Mesendoderm (in vitro differentiated cells): ENCODE measurements at regions not wholly inside any gene's neighbourhood (a gene's known extent, or its start where the extent isn't known, plus 50 kb on each side); places are given as distances from the start of the nearest gene placed in this dataset.

ENCODE experiments used
- DNase-seq: peaks from one replicate; pipeline ENCODE4 v3.0.0; 2013
- H2AK5ac ChIP-seq: 2 replicates; pipeline ENCODE4 v1.6.1; 2013; ENCODE audit warnings: low read length, inconsistent platforms
- H2BK120ac ChIP-seq: 2 replicates; pipeline ENCODE4 v1.6.1; 2013; ENCODE audit warnings: low read depth, mild to moderate bottlenecking, low read length, moderate library complexity, mixed read lengths
- H2BK15ac ChIP-seq: replicated peaks from 2 replicates; pipeline ENCODE4 v1.6.1; 2013; ENCODE audit warnings: low read depth, mild to moderate bottlenecking, moderate library complexity
- H2BK5ac ChIP-seq: 2 replicates; pipeline ENCODE4 v1.6.1; 2013; ENCODE audit warnings: low read length, inconsistent platforms
- H3K18ac ChIP-seq: 2 replicates; pipeline ENCODE4 v1.6.1; 2013; ENCODE audit warnings: mild to moderate bottlenecking, low read length, mixed read lengths
- H3K23ac ChIP-seq: one replicate; pipeline ENCODE4 v1.6.1; 2013; ENCODE audit warnings: low read length
- H3K27ac ChIP-seq: 2 replicates; pipeline ENCODE4 v1.5.1; 2013; ENCODE audit warnings: low read depth, mild to moderate bottlenecking, inconsistent platforms, low read length, moderate library complexity
- H3K27me3 ChIP-seq: 2 replicates; pipeline ENCODE4 v1.6.1; 2013; ENCODE audit warnings: low read length, control low read depth, mild to moderate bottlenecking, inconsistent platforms; ENCODE audit not compliant: insufficient read depth, poor library complexity
- H3K36me3 ChIP-seq: 2 replicates; pipeline ENCODE4 v1.6.1; 2013; ENCODE audit warnings: low read length, inconsistent platforms; ENCODE audit not compliant: control insufficient read depth, insufficient read depth
- H3K4ac ChIP-seq: one replicate; pipeline ENCODE4 v1.6.1; 2013; ENCODE audit warnings: low read depth, mild to moderate bottlenecking, low read length, moderate library complexity
- H3K4me1 ChIP-seq: 2 replicates; pipeline ENCODE4 v1.6.1; 2013; ENCODE audit warnings: low read depth, low read length, inconsistent platforms; ENCODE audit not compliant: control insufficient read depth
- H3K4me2 ChIP-seq: 2 replicates; pipeline ENCODE4 v1.6.1; 2013; ENCODE audit warnings: low read length
- H3K4me3 ChIP-seq: 2 replicates; pipeline ENCODE4 v1.5.1; 2013; ENCODE audit warnings: mild to moderate bottlenecking, low read length
- H3K56ac ChIP-seq: one replicate; pipeline ENCODE4 v1.6.1; 2013; ENCODE audit warnings: low read length
- H3K79me1 ChIP-seq: 2 replicates; pipeline ENCODE4 v1.6.1; 2013; ENCODE audit warnings: low read length, inconsistent platforms
- H3K79me2 ChIP-seq: 2 replicates; pipeline ENCODE4 v1.6.1; 2013; ENCODE audit warnings: mild to moderate bottlenecking, low read length; ENCODE audit not compliant: control insufficient read depth, insufficient read depth
- H3K9ac ChIP-seq: 2 replicates; pipeline ENCODE4 v1.6.1; 2013; ENCODE audit warnings: low read length, inconsistent platforms
- H4K5ac ChIP-seq: one replicate; pipeline ENCODE4 v1.6.1; 2013; ENCODE audit warnings: low read length
- H4K8ac ChIP-seq: one replicate; pipeline ENCODE4 v1.6.1; 2013; ENCODE audit warnings: low read depth, mild to moderate bottlenecking, control low read depth, low read length, moderate library complexity
- WGBS: extraction: QIAGEN DNeasy Blood & Tissue Kit; methylation state at CpG from one replicate; pipeline ENCODE4 v1.1.7; 2013; ENCODE audit warnings: low lambda C conversion rate, missing lambda C conversion rate; ENCODE audit not compliant: insufficient coverage; ENCODE audit errors: extremely low coverage; 5-methylcytosine and 5-hydroxymethylcytosine counted together

DNA sequence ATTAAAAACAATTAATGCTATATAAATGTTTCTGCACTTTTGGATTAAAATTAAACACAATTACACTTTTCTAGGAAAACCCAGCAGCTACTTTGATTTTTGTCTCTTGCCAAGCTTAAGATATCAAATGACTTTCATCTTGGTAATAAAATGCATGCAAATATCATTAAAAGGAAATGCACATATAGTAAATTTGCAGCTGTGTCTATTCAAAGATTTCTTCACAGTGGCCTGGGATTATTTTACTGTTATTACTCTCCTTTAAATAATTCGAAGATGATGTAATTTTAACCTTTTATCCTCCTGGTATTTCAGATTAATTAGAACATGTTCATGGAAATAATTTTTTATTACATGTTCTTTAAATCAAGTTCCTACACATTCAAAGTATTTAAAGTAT, 529.5 kb upstream of the RGMB start:
- H3K4ac ChIP-seq = no peak overlapping the region
- H3K27me3 ChIP-seq = no peaks in the 10 kb centered on the region
- H3K4me1 ChIP-seq = no peaks in the 10 kb centered on the region
- H3K4me3 ChIP-seq = no peak overlapping the region
- DNase-seq = no peak
- no peak overlapping the region for H4K8ac ChIP-seq
- no peaks in the 10 kb centered on the region for H3K36me3 ChIP-seq
- no peak overlapping the region for H2BK5ac ChIP-seq
- H3K23ac ChIP-seq = no peak overlapping the region
- no peak overlapping the region for H3K56ac ChIP-seq
- H2BK15ac ChIP-seq = no peak overlapping the region
- H3K27ac ChIP-seq = no peak overlapping the region
- H3K4me2 ChIP-seq = no peak overlapping the region
- no peak overlapping the region for H3K9ac ChIP-seq
- no CpG with 5 or more reads among the region's 1 CpG for WGBS
- H2BK120ac ChIP-seq = no peak overlapping the region
- no peaks in the 10 kb centered on the region for H3K79me2 ChIP-seq
- H3K18ac ChIP-seq = no peak overlapping the region
- H3K79me1 ChIP-seq = no peaks in the 10 kb centered on the region
- no peak overlapping the region for H2AK5ac ChIP-seq
- no peak overlapping the region for H4K5ac ChIP-seq

DNA sequence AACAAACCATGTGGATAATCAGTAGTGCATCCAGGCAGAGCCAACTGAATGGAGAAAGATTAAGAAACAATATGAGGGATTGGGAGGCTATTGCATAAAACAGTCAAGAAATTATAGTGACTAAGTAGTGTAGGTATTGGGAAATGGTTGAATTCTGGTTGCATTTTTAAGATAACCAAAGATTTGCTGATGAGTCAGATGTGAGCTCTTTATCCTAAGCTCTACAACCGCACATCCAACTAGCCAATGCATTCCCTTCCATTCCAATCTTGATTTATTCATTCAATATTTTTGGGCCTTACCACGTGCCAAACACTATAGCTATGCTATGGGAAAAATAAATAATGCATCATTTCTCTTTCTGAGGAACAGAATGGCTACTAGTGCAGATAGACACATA, 524.5 kb upstream of the RGMB start:
- H3K56ac ChIP-seq = no peak overlapping the region
- no peaks in the 10 kb centered on the region for H3K4me1 ChIP-seq
- H3K23ac ChIP-seq = no peak overlapping the region
- no peak overlapping the region for H2AK5ac ChIP-seq
- no peak overlapping the region for H3K4ac ChIP-seq
- H3K27me3 ChIP-seq = no peaks in the 10 kb centered on the region
- H3K9ac ChIP-seq = no peak overlapping the region
- no peak overlapping the region for H2BK15ac ChIP-seq
- H3K36me3 ChIP-seq = no peaks in the 10 kb centered on the region
- no peak overlapping the region for H2BK120ac ChIP-seq
- no peak for DNase-seq
- no peak overlapping the region for H3K18ac ChIP-seq
- H3K27ac ChIP-seq = no peak overlapping the region
- no peak overlapping the region for H3K4me3 ChIP-seq
- no peak overlapping the region for H2BK5ac ChIP-seq
- H3K79me2 ChIP-seq = no peaks in the 10 kb centered on the region
- WGBS = no CpG with 5 or more reads among the region's 2 CpGs
- no peaks in the 10 kb centered on the region for H3K79me1 ChIP-seq
- H4K8ac ChIP-seq = no peak overlapping the region
- no peak overlapping the region for H4K5ac ChIP-seq
- H3K4me2 ChIP-seq = no peak overlapping the region

DNA sequence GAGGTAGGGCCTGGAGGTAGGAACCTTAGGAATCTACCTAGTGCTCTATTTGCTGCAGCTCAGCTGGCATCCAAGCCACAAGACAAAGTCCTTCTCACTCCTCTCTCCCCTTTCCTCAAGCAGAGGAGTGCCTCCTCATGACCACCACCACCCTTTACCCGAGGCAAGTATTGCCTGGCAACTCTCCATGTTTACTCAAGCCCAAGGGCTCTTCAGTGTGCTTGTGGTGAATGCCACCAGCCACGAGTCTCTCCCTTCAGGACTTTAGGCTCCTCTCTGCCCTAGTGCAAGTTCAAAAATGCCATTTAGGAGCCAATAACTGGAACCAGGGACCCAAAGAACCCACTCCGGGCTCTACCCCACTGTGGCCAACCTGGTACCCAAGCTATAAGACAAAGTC, 514.5 kb upstream of the RGMB start:
- no peak overlapping the region for H3K27ac ChIP-seq
- no peaks in the 10 kb centered on the region for H3K79me2 ChIP-seq
- no peak for DNase-seq
- no peaks in the 10 kb centered on the region for H3K4me1 ChIP-seq
- no peak overlapping the region for H3K4me2 ChIP-seq
- H3K79me1 ChIP-seq = no peaks in the 10 kb centered on the region
- H2AK5ac ChIP-seq = no peak overlapping the region
- H3K18ac ChIP-seq = no peak overlapping the region
- H2BK15ac ChIP-seq = no peak overlapping the region
- H3K4ac ChIP-seq = no peak overlapping the region
- H3K4me3 ChIP-seq = no peak overlapping the region
- H3K27me3 ChIP-seq = no peaks in the 10 kb centered on the region
- H2BK120ac ChIP-seq = no peak overlapping the region
- no peaks in the 10 kb centered on the region for H3K36me3 ChIP-seq
- H3K56ac ChIP-seq = no peak overlapping the region
- no peak overlapping the region for H4K8ac ChIP-seq
- no CpG with 5 or more reads among the region's 3 CpGs for WGBS
- H2BK5ac ChIP-seq = no peak overlapping the region
- H3K9ac ChIP-seq = no peak overlapping the region
- no peak overlapping the region for H3K23ac ChIP-seq
- H4K5ac ChIP-seq = no peak overlapping the region

DNA sequence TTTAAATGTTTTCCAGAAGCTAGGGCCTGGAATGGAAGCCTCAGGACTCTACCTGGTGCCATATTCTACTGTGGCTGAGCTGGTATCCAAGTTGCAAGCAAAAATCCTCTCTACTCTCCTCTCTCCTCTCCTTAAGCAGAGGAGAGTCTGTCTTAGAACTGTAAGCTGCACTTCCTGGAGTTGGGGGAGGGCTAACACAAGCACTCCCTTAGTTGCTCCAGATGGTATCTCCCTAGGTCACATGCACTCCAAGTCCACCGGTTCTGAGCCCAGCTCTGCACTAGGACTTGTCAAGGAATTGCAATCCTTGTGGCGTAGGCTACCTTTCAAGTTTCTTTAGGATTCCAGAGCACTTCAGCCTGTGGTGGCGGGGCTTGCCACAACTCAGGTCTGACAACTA, 513.9 kb upstream of the RGMB start:
- no CpG with 5 or more reads among the region's 3 CpGs for WGBS

DNA sequence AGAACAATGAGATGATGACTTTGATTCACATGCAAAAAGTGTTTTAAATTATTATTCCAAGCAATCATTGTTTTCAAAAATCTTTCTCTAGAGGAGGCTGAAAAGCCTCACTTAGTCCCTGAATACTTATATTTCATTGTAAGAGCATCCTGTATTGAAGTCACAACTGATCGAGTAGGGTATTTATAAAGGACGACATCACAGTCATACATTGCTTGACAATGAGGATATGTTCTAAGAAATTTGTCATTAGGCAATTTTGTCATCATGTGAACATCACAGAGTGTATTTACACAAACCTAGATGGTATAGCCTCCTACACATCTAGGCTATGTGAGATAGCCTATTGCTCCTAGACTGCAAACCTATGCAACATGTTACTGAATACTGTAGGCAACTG, 510.4 kb upstream of the RGMB start:
- Histone ChIP-seq H3K4ac (no peak overlapping the region), H2AK5ac (no peak overlapping the region), H3K79me2 (no peaks in the 10 kb centered on the region), H2BK5ac (no peak overlapping the region), H3K36me3 (no peaks in the 10 kb centered on the region), H3K23ac (no peak overlapping the region), H3K56ac (no peak overlapping the region), H3K27ac (no peak overlapping the region), H2BK15ac (no peak overlapping the region), H4K8ac (no peak overlapping the region), H3K9ac (no peak overlapping the region), H3K27me3 (no peaks in the 10 kb centered on the region), H3K4me3 (no peak overlapping the region), H4K5ac (no peak overlapping the region), H3K4me1 (no peaks in the 10 kb centered on the region), H2BK120ac (no peak overlapping the region), H3K4me2 (no peak overlapping the region), H3K79me1 (no peaks in the 10 kb centered on the region), H3K18ac (no peak overlapping the region)
- no peak for DNase-seq
- no CpG with 5 or more reads among the region's 2 CpGs for WGBS

More for the DNA sequence above, 513.9 kb upstream of the RGMB start:
- H3K27me3 ChIP-seq = no peaks in the 10 kb centered on the region
- H2AK5ac ChIP-seq = no peak overlapping the region
- H3K23ac ChIP-seq = no peak overlapping the region
- no peak overlapping the region for H2BK120ac ChIP-seq
- DNase-seq = peak; percentile 5
- H3K79me2 ChIP-seq = no peaks in the 10 kb centered on the region
- no peak overlapping the region for H2BK15ac ChIP-seq
- H3K18ac ChIP-seq = no peak overlapping the region
- no peaks in the 10 kb centered on the region for H3K36me3 ChIP-seq
- no peak overlapping the region for H3K4me3 ChIP-seq
- no peaks in the 10 kb centered on the region for H3K79me1 ChIP-seq
- no peak overlapping the region for H3K9ac ChIP-seq
- H3K4me2 ChIP-seq = no peak overlapping the region
- H3K27ac ChIP-seq = no peak overlapping the region
- H4K5ac ChIP-seq = no peak overlapping the region
- H2BK5ac ChIP-seq = no peak overlapping the region
- no peak overlapping the region for H3K4ac ChIP-seq
- H4K8ac ChIP-seq = no peak overlapping the region
- H3K56ac ChIP-seq = no peak overlapping the region
- no peaks in the 10 kb centered on the region for H3K4me1 ChIP-seq

DNA sequence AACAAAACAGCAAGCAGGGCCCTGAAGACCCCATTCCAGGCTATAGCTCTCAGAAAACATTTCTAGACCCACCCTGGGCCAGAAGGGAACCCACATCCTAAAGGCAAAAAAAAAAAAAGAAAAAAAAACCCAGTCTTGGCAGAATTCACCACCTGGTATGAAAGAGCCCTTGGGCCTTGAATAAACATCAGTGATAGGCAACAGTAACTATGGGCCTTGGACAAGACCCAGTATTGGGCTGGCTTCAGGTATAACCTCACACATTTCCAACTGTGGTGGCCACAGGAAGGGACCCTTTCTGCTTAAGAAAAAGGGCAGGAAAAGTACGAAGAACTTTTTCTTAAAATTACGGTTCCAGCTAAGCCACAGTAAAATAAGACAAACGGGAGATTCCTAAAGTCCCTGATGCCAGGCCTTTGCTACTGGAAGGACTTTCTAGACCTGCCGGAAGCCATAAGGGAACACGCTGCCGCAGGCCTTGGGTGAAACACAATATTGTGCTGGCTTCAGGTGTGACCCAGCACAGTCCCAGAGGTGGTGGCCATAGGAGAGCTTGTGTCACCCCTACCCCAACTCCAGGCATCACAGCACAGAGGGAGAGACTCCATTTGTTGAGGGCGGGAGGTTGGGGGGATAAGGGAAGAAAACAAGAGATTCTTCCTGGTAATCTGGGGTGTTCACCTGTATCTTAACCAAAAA, 505.2 kb upstream of the RGMB start:
- Histone ChIP-seq H2BK15ac (no peak overlapping the region), H2AK5ac (no peak overlapping the region), H3K4me2 (no peak overlapping the region), H3K36me3 (no peaks in the 10 kb centered on the region), H3K27me3 (no peaks in the 10 kb centered on the region), H3K9ac (no peak overlapping the region), H4K8ac (no peak overlapping the region), H3K23ac (no peak overlapping the region), H3K4ac (no peak overlapping the region), H3K4me1 (no peaks in the 10 kb centered on the region), H3K18ac (no peak overlapping the region), H2BK120ac (no peak overlapping the region), H4K5ac (no peak overlapping the region), H3K4me3 (no peak overlapping the region), H3K56ac (no peak overlapping the region), H3K79me2 (no peaks in the 10 kb centered on the region), H3K79me1 (no peaks in the 10 kb centered on the region), H2BK5ac (no peak overlapping the region), H3K27ac (no peak overlapping the region)
- no CpG with 5 or more reads among the region's 7 CpGs for WGBS
- no peak for DNase-seq
